Transverse colon (tissue), 4 donors: ENCODE measurements at regions not wholly inside any gene's neighbourhood (a gene's known extent, or its start where the extent isn't known, plus 50 kb on each side); places are given as distances from the start of the nearest gene placed in this dataset.

Source experiments
- DNase-seq: peaks from one replicate; pipeline ENCODE4 v3.0.0-alpha.2; 2019
- H3K27ac ChIP-seq, 4 donors: fragments of 200-600 bp; sonication (generic); 2 replicates each; pipeline ENCODE4 v1.5.1; 2016 to 2018; ENCODE audit warnings: inconsistent platforms in 4 of 4
- H3K27me3 ChIP-seq: fragments of 200-600 bp; sonication (generic); 2 replicates; pipeline ENCODE4 v1.5.1; 2017; ENCODE audit warnings: inconsistent platforms
- H3K36me3 ChIP-seq, 4 donors: fragments of 200-600 bp; sonication (generic); 2 replicates each; pipeline ENCODE4 v1.5.1; 2017 to 2019; ENCODE audit warnings: inconsistent platforms in 4 of 4
- H3K4me1 ChIP-seq, 4 donors: fragments of 200-600 bp; sonication (generic); 2 replicates each; pipeline ENCODE4 v1.5.1; 2017 to 2020; ENCODE audit warnings: inconsistent platforms in 4 of 4
- H3K4me3 ChIP-seq, 4 donors: fragments of 200-600 bp; sonication (generic); 1 replicate in 1 of 4; 2 replicates in 3 of 4; pipeline versions ENCODE4 v1.5.1 to v1.6.1; 2017 to 2019; ENCODE audit warnings: inconsistent platforms in 4 of 4
- H3K9me3 ChIP-seq, 2 donors: fragments of 200-600 bp; sonication (generic); 2 replicates each; pipeline ENCODE4 v1.5.1; 2017 to 2019; ENCODE audit warnings: inconsistent platforms in 2 of 2
- CTCF ChIP-seq, 5 experiments: fragments of 200-600 bp in 3 of 5; fragments of 450-650 bp in 2 of 5; sonication (generic) in 3 of 5; IDR thresholded peaks; 1 replicate in 2 of 5; 2 replicates in 3 of 5; pipeline ENCODE4 v1.5.1; 2016 to 2017; ENCODE audit warnings: antibody characterized with exemption in 5 of 5, inconsistent platforms in 3 of 5, mild to moderate bottlenecking in 2 of 5, moderate library complexity in 1 of 5
- EP300 ChIP-seq: sonication (generic); formaldehyde crosslinking; IDR thresholded peaks from one replicate; pipeline ENCODE4 v1.6.1; 2017; ENCODE audit warnings: antibody characterized with exemption, low read depth
- POLR2A ChIP-seq: fragments of 450-650 bp; IDR thresholded peaks from one replicate; pipeline ENCODE4 v1.6.1; 2016; ENCODE audit warnings: antibody characterized with exemption, mild to moderate bottlenecking, moderate library complexity
- POLR2AphosphoS5 ChIP-seq, 3 donors: sonication (generic); formaldehyde crosslinking; IDR thresholded peaks; one replicate each; pipeline ENCODE4 v1.6.1; 2016; ENCODE audit warnings: antibody characterized with exemption in 3 of 3
- WGBS, 2 donors: methylation state at CpG; one replicate each; pipeline ENCODE4 v1.1.5; 2018; ENCODE audit warnings: low coverage in 1 of 2; 5-methylcytosine and 5-hydroxymethylcytosine counted together
- in situ Hi-C, 4 donors: fragments of 200-750 bp; cut with MboI; loops; one replicate each; pipeline versions ENCODE4 v1.15.0 to v1.15.1; 2017; ENCODE audit warnings: low sequenced_read_pairs in 3 of 4, low pct_ligation_motif_present in 1 of 4, low pct_unique_long_range_greater_than_20kb in 1 of 4
- intact Hi-C: fragments of 100-400 bp; cut with DNase I; formaldehyde crosslinking; loops from one replicate; pipeline ENCODE4 v1.15.1; 2023; ENCODE audit warnings: low total_unique reads

- Histone ChIP-seq H3K27me3 (no peaks in the 10 kb centered on the region), H3K27ac (no peak overlapping the region), H3K36me3 (no peaks in the 10 kb centered on the region), H3K4me3 (no peak overlapping the region), H3K4me1 (no peaks in the 10 kb centered on the region), H3K9me3 (no peaks in the 10 kb centered on the region)
- intact Hi-C loops, result no loop called here
- 83 to 90% methylated on average over 2 to 13 of the region's 13 CpGs for WGBS, 2 donors
- in situ Hi-C loops, result no loop called here
- TF ChIP-seq POLR2AphosphoS5 (IDR thresholded peaks at IDR 0.05) (no peak), CTCF (IDR thresholded peaks at IDR 0.05) (no peak), EP300 (no peak), POLR2A (no peak)
- no peak for DNase-seq
These were observed 262.6 kb upstream of the SFSWAP start for GRCh38 chr12:131448254-131448795.

GRCh38 chr12:131449027-131449426 is 261.9 kb upstream of the SFSWAP start:
- TF ChIP-seq POLR2A (no peak), EP300 (no peak), POLR2AphosphoS5 (IDR thresholded peaks at IDR 0.05) (no peak), CTCF (IDR thresholded peaks at IDR 0.05) (no peak)
- in situ Hi-C loops, result no loop called here
- WGBS, 2 donors, result 83 to 91% methylated on average over 6 of the region's 6 CpGs

GRCh38 chr12:131452444-131452860 is 258.4 kb upstream of the SFSWAP start:
- Histone ChIP-seq H3K9me3 (no peaks in the 10 kb centered on the region), H3K27ac (no peak overlapping the region), H3K36me3 (no peaks in the 10 kb centered on the region), H3K4me1 (no peaks in the 10 kb centered on the region), H3K27me3 (no peaks in the 10 kb centered on the region), H3K4me3 (no peak overlapping the region)
- TF ChIP-seq POLR2A, result no peak
- TF ChIP-seq CTCF (IDR thresholded peaks at IDR 0.05), result peak in 4 of 5 experiments; percentile 22 to 34 (median 29)
- WGBS, 2 donors, result 9% methylated on average over 9 of the region's 10 CpGs; no CpG with 5 or more reads in 1 of the 2 donors
- intact Hi-C loops (no loop called here), in situ Hi-C loops (no loop called here)
- DNase-seq, result no peak

More at GRCh38 chr12:131449027-131449426, 261.9 kb upstream of the SFSWAP start:
- H3K4me3 ChIP-seq, result no peak overlapping the region
- H3K27ac ChIP-seq, result no peak overlapping the region
- H3K4me1 ChIP-seq, result no peaks in the 10 kb centered on the region
- no peaks in the 10 kb centered on the region for H3K9me3 ChIP-seq
- no peaks in the 10 kb centered on the region for H3K27me3 ChIP-seq
- no peaks in the 10 kb centered on the region for H3K36me3 ChIP-seq
- no peak for DNase-seq
- intact Hi-C loops, result no loop called here

GRCh38 chr12:131454418-131455217 is 256.3 kb upstream of the SFSWAP start:
- H3K9me3 ChIP-seq, result no peaks in the 10 kb centered on the region
- no peak for DNase-seq
- no peak for TF ChIP-seq EP300
- TF ChIP-seq CTCF (IDR thresholded peaks at IDR 0.05), result peak; percentile 31 to 55 (median 48)
- TF ChIP-seq POLR2AphosphoS5 (IDR thresholded peaks at IDR 0.05), result no peak
- TF ChIP-seq POLR2A, result no peak
- in situ Hi-C loops (no loop called here), intact Hi-C loops (no loop called here)
- WGBS, 2 donors, result 38 to 64% methylated on average over 2 to 12 of the region's 12 CpGs
- H3K36me3 ChIP-seq, result no peaks in the 10 kb centered on the region
- no peak overlapping the region for H3K4me3 ChIP-seq
- no peaks in the 10 kb centered on the region for H3K4me1 ChIP-seq
- peaks cover 5% of the 10 kb centered on the region for H3K27me3 ChIP-seq
- H3K27ac ChIP-seq, result no peak overlapping the region
